ENCODE measurements at regions not wholly inside any gene's neighbourhood (a gene's known extent, or its start where the extent isn't known, plus 50 kb on each side); places are given as distances from the start of the nearest gene placed in this dataset.

DNA sequence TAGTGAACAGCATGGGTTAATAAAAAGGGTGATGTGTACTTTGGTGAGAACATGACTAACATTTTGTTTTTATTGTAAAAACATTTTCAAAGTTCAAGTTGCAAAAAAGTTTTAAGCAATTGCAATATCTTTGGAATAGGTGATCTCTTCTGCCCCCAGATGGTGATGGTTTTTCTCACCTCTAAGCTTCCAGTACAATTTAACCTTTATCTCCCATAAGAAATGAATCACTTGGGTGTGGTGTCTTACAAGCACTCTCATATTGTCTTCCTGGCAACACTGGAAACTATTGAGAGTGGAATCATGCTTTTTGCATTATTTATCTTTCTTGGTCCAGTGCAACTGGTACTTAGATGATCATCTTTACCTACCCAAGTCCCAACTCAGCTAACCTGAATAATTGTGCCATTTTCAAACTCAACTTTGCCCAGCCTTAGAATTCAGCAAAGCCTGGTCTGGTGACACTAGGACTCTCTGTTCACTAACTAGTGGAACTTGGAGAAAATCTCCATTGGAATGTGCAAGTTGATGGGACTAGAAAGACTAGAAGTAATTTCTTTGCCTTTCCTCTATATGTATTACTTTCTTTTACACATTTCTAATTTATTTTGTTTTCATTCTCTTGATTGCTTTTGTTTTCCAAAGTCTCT lies 964.7 kb upstream of the ZEB2 start:
- H3K4me1 ChIP-seq (ENCODE audit: control insufficient read depth in 1 of 2, insufficient read depth in 1 of 2, low read depth in 1 of 2, low read length in 1 of 2) = no peaks in the 10 kb centered on the region
- H3K9me3 ChIP-seq = no peaks in the 10 kb centered on the region
- no peak overlapping the region for H3K4me3 ChIP-seq (ENCODE audit: low read depth in 1 of 2, low read length in 1 of 2)
- no peaks in the 10 kb centered on the region for H3K36me3 ChIP-seq
- TF ChIP-seq, protein P1, sequence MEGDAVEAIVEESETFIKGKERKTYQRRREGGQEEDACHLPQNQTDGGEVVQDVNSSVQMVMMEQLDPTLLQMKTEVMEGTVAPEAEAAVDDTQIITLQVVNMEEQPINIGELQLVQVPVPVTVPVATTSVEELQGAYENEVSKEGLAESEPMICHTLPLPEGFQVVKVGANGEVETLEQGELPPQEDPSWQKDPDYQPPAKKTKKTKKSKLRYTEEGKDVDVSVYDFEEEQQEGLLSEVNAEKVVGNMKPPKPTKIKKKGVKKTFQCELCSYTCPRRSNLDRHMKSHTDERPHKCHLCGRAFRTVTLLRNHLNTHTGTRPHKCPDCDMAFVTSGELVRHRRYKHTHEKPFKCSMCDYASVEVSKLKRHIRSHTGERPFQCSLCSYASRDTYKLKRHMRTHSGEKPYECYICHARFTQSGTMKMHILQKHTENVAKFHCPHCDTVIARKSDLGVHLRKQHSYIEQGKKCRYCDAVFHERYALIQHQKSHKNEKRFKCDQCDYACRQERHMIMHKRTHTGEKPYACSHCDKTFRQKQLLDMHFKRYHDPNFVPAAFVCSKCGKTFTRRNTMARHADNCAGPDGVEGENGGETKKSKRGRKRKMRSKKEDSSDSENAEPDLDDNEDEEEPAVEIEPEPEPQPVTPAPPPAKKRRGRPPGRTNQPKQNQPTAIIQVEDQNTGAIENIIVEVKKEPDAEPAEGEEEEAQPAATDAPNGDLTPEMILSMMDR (IDR thresholded peaks at IDR 0.05) = no peak
- H3K27me3 ChIP-seq = no peaks in the 10 kb centered on the region
- no peak overlapping the region for H3K27ac ChIP-seq

DNA sequence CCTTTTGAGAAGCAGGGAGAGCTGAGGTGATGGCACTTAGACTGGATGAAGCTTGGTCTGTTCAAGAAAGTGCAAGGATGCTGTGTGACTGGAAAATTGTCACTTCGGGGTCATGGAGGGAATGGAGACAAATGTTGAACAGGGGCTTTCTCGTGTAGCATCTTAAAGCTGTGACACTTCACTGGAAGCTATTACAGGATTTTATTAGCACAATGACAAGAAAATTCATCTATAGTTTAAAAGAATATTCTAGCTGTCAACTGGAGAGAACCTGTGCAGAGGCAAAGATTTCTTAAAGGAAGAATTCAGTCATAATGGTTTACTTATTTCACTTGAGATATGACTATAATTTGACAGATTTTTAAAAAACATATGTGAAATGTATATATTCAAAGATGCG lies 963.9 kb upstream of the ZEB2 start:
- no peaks in the 10 kb centered on the region for H3K36me3 ChIP-seq
- H3K9me3 ChIP-seq = no peaks in the 10 kb centered on the region
- no peaks in the 10 kb centered on the region for H3K27me3 ChIP-seq
- H3K4me3 ChIP-seq (ENCODE audit: low read depth in 1 of 2, low read length in 1 of 2) = no peak overlapping the region
- no peak overlapping the region for H3K27ac ChIP-seq
- TF ChIP-seq, protein P1 (IDR thresholded peaks at IDR 0.05) = no peak
- H3K4me1 ChIP-seq (ENCODE audit: control insufficient read depth in 1 of 2, insufficient read depth in 1 of 2, low read depth in 1 of 2, low read length in 1 of 2) = no peaks in the 10 kb centered on the region

DNA sequence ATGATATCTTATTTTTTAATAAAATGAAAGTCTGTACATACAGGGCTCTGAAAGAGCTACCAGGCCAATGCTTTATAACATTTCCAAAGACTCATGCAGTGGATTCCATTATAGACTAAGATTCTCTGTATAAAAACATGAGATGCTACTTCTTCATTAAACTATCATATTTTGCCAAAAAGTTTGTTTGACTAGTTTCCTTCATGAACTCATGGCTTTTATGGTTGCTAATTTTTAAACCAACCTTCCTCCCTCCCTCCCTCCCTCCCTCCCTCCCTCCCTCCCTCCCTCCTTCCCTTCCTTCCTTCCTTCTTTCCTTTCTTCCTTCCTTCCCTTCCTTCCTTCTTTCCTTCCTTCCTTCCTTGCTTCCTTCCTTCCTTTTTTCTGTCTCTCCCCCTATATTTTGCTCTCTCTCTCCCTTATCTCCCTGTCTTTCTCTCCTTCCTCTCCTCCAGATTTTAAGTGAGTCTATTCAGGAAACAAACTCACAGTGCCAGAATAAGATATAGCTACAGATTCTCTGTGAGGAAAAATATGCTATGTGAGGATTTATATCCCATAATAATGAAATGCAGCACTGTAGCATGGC lies 961.5 kb upstream of the ZEB2 start:
- no peaks in the 10 kb centered on the region for H3K4me1 ChIP-seq (ENCODE audit: control insufficient read depth in 1 of 2, insufficient read depth in 1 of 2, low read depth in 1 of 2, low read length in 1 of 2)
- no peaks in the 10 kb centered on the region for H3K36me3 ChIP-seq
- no peak overlapping the region for H3K4me3 ChIP-seq (ENCODE audit: low read depth in 1 of 2, low read length in 1 of 2)
- no peaks in the 10 kb centered on the region for H3K9me3 ChIP-seq
- H3K27me3 ChIP-seq = no peaks in the 10 kb centered on the region
- TF ChIP-seq, protein P1 (IDR thresholded peaks at IDR 0.05) = no peak
- H3K27ac ChIP-seq = no peak overlapping the region

DNA sequence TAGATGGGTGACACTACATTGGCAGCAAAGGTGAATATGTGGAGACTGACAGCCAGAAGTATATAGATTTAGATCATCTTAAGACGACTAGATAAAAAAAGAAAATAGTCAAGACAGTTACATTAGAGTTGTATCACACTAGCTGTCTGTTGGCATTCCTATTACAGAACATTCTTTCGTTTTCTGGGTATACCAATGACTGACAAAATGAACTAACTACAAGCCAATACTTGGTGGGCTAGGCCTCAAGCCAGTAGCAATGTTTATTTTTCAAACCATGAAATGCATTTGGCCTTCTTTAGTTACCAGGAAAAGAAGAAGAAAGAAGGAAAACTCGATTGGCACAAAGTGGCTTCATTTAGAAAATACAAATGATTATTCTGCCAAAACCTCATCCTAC lies 944.9 kb upstream of the ZEB2 start:
- H3K4me1 ChIP-seq (ENCODE audit: control insufficient read depth in 1 of 2, insufficient read depth in 1 of 2, low read depth in 1 of 2, low read length in 1 of 2) = no peaks in the 10 kb centered on the region
- H3K36me3 ChIP-seq = no peaks in the 10 kb centered on the region
- H3K27me3 ChIP-seq = no peaks in the 10 kb centered on the region
- TF ChIP-seq, protein P1 (IDR thresholded peaks at IDR 0.05) = no peak
- H3K9me3 ChIP-seq = no peaks in the 10 kb centered on the region
- H3K27ac ChIP-seq = no peak overlapping the region
- H3K4me3 ChIP-seq (ENCODE audit: low read depth in 1 of 2, low read length in 1 of 2) = no peak overlapping the region

DNA sequence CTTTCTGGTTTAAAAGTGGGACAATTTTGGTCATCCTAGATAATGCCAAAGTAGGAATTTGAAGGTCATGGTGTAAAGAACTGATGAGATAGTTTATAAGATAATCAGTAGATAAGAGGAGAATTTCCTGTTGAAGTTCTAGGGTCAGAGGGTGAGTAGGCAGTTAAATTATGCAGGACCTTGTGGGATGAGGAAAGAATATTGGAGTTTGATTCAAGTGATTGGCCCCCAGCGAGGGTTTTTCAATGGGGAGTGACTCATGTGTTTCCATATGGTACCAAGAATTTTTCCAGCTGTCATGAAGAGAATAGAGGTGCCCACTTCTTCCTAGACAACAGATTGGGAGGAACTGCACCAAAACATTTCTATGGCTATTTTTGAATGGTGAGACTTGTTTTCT lies 940.2 kb upstream of the ZEB2 start:
- no peak overlapping the region for H3K4me3 ChIP-seq (ENCODE audit: low read depth in 1 of 2, low read length in 1 of 2)
- no peaks in the 10 kb centered on the region for H3K4me1 ChIP-seq (ENCODE audit: control insufficient read depth in 1 of 2, insufficient read depth in 1 of 2, low read depth in 1 of 2, low read length in 1 of 2)
- TF ChIP-seq, protein P1 (IDR thresholded peaks at IDR 0.05) = no peak
- no peaks in the 10 kb centered on the region for H3K27me3 ChIP-seq
- H3K9me3 ChIP-seq = no peaks in the 10 kb centered on the region
- H3K27ac ChIP-seq = no peak overlapping the region
- no peaks in the 10 kb centered on the region for H3K36me3 ChIP-seq

All from neutrophil (primary cell).